B cell (primary cell): ENCODE measurements at regions not wholly inside any gene's neighbourhood (a gene's known extent, or its start where the extent isn't known, plus 50 kb on each side); places are given as distances from the start of the nearest gene placed in this dataset.

Experiments used
- ATAC-seq: fragments of 200-7000 bp; cut with Tn5 transposase; one replicate; pipeline ENCODE4 v1.10.0; 2021; ENCODE audit warnings: low read depth, mild to moderate bottlenecking, moderate number of reproducible peaks, moderate library complexity
- CTCF ChIA-PET: fragments of 350-600 bp; sonication (Branson Sonifier 250); formaldehyde crosslinking; loops from one replicate; lab custom pipeline; 2021; ENCODE audit warnings: antibody characterized with exemption, inconsistent platforms; lab: Charles Lee
- POLR2A ChIA-PET: fragments of 350-600 bp; sonication (Branson Sonifier 250); formaldehyde crosslinking; loops from one replicate; lab custom pipeline; 2021; ENCODE audit warnings: antibody characterized with exemption; lab: Charles Lee
- DNase-seq: peaks from one replicate; pipeline ENCODE4 v3.0.0; 2013
- H2AFZ ChIP-seq: 2 replicates; pipeline ENCODE4 v1.6.1; 2012; ENCODE audit warnings: mild to moderate bottlenecking, low read depth, low read length; ENCODE audit not compliant: insufficient read depth, poor library complexity, severe bottlenecking
- H3K27ac ChIP-seq, 2 donors: 1 replicate in 1 of 2; 2 replicates in 1 of 2; pipeline ENCODE4 v1.5.1; 2012 to 2013; ENCODE audit warnings: low read length in 2 of 2, mild to moderate bottlenecking in 2 of 2, moderate library complexity in 1 of 2
- H3K27me3 ChIP-seq, 4 experiments: fragments of 200-600 bp in 1 of 4; sonication (generic) in 1 of 4; replicated peaks in 1 of 4; 1 replicate in 2 of 4; 2 replicates in 2 of 4; pipeline versions ENCODE4 v1.6.1 to v1.7.0; 2013 to 2016; ENCODE audit warnings: low read length in 3 of 4, mild to moderate bottlenecking in 2 of 4, mixed read lengths in 1 of 4, moderate library complexity in 1 of 4; ENCODE audit not compliant: insufficient read depth in 4 of 4, control insufficient read depth in 3 of 4; ENCODE audit errors: control extremely low read depth in 1 of 4
- H3K36me3 ChIP-seq, 2 experiments: replicated peaks in 1 of 2; 1 replicate in 1 of 2; 2 replicates in 1 of 2; pipeline versions ENCODE4 v1.6.1 to v1.7.1; 2013; ENCODE audit warnings: low read length in 1 of 2; ENCODE audit not compliant: insufficient read depth in 2 of 2, control insufficient read depth in 1 of 2; ENCODE audit errors: control extremely low read depth in 1 of 2, extremely low read depth in 1 of 2
- H3K4me1 ChIP-seq, 2 donors: fragments of 200-600 bp in 1 of 2; sonication (generic) in 1 of 2; 1 replicate in 1 of 2; 2 replicates in 1 of 2; pipeline versions ENCODE4 v1.5.1 to v1.6.1; 2013 to 2017; ENCODE audit warnings: low read length in 2 of 2; ENCODE audit not compliant: control insufficient read depth in 2 of 2, insufficient read depth in 2 of 2
- H3K4me2 ChIP-seq: replicated peaks from 2 replicates; pipeline ENCODE3; 2012; ENCODE audit warnings: mild to moderate bottlenecking, low read depth, low read length; ENCODE audit not compliant: poor library complexity, severe bottlenecking
- H3K4me3 ChIP-seq, 5 experiments: fragments of 200-600 bp in 1 of 5; sonication (generic) in 1 of 5; 1 replicate in 3 of 5; 2 replicates in 2 of 5; pipeline versions ENCODE4 v1.5.1 to v1.7.0; 2011 to 2016; ENCODE audit warnings: low read length in 4 of 5, mild to moderate bottlenecking in 4 of 5, low read depth in 2 of 5, control low read depth in 1 of 5, moderate library complexity in 1 of 5; ENCODE audit not compliant: insufficient read depth in 1 of 5; ENCODE audit errors: control extremely low read depth in 1 of 5, extremely low read depth in 1 of 5
- H3K79me2 ChIP-seq: fragments of 200-600 bp; sonication (generic); one replicate; pipeline ENCODE4 v1.6.0; 2016; ENCODE audit warnings: low read length; ENCODE audit not compliant: control insufficient read depth, insufficient read depth
- H3K9ac ChIP-seq: fragments of 200-600 bp; sonication (generic); 2 replicates; pipeline ENCODE4 v1.6.1; 2017; ENCODE audit warnings: mild to moderate bottlenecking, low read length, moderate library complexity
- H3K9me3 ChIP-seq, 3 donors: one replicate each; pipeline versions ENCODE4 v1.6.1 to v1.7.1; 2013; ENCODE audit warnings: low read length in 2 of 3; ENCODE audit not compliant: control insufficient read depth in 2 of 3, insufficient read depth in 1 of 3; ENCODE audit errors: control extremely low read depth in 1 of 3
- H4K20me1 ChIP-seq: 2 replicates; pipeline ENCODE4 v1.6.0; 2012; ENCODE audit warnings: mild to moderate bottlenecking, low read length; ENCODE audit not compliant: insufficient read depth, control insufficient read depth, poor library complexity, severe bottlenecking
- H3K27ac Mint-ChIP-seq: one replicate; pipeline ENCODE4 v1.8.0; 2021; ENCODE audit warnings: mixed read lengths
- H3K27me3 Mint-ChIP-seq: one replicate; pipeline ENCODE4 v1.8.0; 2021; ENCODE audit warnings: mixed read lengths
- H3K4me1 Mint-ChIP-seq: one replicate; pipeline ENCODE4 v1.8.0; 2021; ENCODE audit warnings: mixed read lengths
- H3K4me3 Mint-ChIP-seq: one replicate; pipeline ENCODE4 v1.8.0; 2021; ENCODE audit warnings: mixed read lengths
- H3K9me3 Mint-ChIP-seq: one replicate; pipeline ENCODE4 v1.8.0; 2022; ENCODE audit warnings: mixed read lengths; ENCODE audit not compliant: insufficient read depth
- CTCF ChIP-seq: fragments of 200-600 bp; IDR thresholded peaks from one replicate; pipeline ENCODE4 v1.8.0; 2022; ENCODE audit warnings: antibody characterized with exemption, mild to moderate bottlenecking
- EZH2 ChIP-seq: IDR thresholded peaks from 2 replicates; pipeline ENCODE4 v1.6.1; 2012; ENCODE audit warnings: borderline replicate concordance, low read depth, mild to moderate bottlenecking, moderate library complexity, low read length; ENCODE audit not compliant: insufficient read depth, poor library complexity, severe bottlenecking
- WGBS: methylation state at CpG from one replicate; pipeline ENCODE4 v1.1.5; 2013; ENCODE audit warnings: missing lambda C conversion rate; ENCODE audit not compliant: insufficient coverage; 5-methylcytosine and 5-hydroxymethylcytosine counted together
- intact Hi-C: fragments of 100-400 bp; cut with micrococcal nuclease; formaldehyde crosslinking; loops from one replicate; pipeline ENCODE4 v1.10.0; 2022

DNA sequence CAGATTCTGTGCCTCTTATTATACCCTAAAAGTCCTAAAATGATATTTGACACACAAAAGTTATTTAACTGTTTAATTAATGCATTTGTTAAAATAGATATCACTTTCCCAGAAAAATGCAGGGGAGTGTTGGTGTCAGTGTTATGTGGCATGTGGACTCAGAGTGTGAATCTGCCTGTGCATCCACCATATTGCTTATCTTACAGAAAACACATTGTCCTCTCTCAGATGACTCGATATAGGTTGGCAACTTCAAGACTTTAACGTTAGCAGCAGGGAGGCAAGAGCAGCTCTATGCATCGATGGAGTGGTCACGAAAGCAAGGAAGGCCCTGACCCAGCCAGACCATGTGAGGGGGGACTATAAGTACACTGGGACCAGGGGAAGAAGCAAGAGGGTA is 165.4 kb upstream of the DCBLD2 start:
- Mint-ChIP-seq H3K27ac (no peak overlapping the region), H3K9me3 (no peaks in the 10 kb centered on the region), H3K4me3 (no peak overlapping the region), H3K27me3 (peaks cover 3% of the 10 kb centered on the region), H3K4me1 (no peaks in the 10 kb centered on the region)
- Histone ChIP-seq H3K4me1 (no peaks in the 10 kb centered on the region), H3K9me3 (peaks cover 0 to 3% (median 0%) of the 10 kb centered on the region in 3 donors), H2AFZ (no peak overlapping the region), H3K4me2 (no peak overlapping the region), H3K9ac (no peak overlapping the region), H3K79me2 (no peaks in the 10 kb centered on the region), H3K27ac (no peak overlapping the region), H3K4me3 (no peak overlapping the region), H3K36me3 (no peaks in the 10 kb centered on the region), H3K27me3 (no peaks in the 10 kb centered on the region), H4K20me1 (no peaks in the 10 kb centered on the region)
- WGBS: 82% methylated on average over 4 of the region's 4 CpGs
- DNase-seq (no peak), ATAC-seq (no peak)
- ChIA-PET POLR2A (no interaction called here), CTCF (no interaction called here)
- TF ChIP-seq CTCF (no peak), EZH2 (no peak)
- intact Hi-C loops: no loop called here

DNA sequence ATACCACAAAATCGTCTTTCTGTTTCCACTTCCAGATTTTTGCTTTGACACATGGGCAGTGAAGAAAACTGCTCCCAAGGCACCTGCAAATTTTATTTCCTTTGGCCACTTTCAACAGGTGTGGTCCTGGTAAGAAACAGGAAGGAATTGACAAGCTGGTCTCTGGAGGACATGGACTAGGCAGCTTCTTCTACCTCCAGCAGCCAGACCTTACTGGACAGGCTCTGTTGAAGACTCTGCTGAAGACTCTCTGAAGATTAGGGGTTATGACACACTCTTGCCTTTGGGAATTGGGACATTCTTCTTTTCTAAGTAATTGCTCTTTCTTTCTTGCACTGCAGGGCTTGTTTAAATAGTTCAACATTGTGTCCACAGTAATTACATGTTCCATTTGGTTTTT is 147.7 kb upstream of the DCBLD2 start:
- no peak for TF ChIP-seq CTCF
- TF ChIP-seq EZH2: no peak
- Mint-ChIP-seq H3K9me3 (no peaks in the 10 kb centered on the region), H3K27me3 (no peaks in the 10 kb centered on the region), H3K27ac (no peak overlapping the region), H3K4me3 (no peak overlapping the region), H3K4me1 (no peaks in the 10 kb centered on the region)
- Histone ChIP-seq H3K79me2 (no peaks in the 10 kb centered on the region), H3K36me3 (no peaks in the 10 kb centered on the region), H3K27ac (no peak overlapping the region), H3K9ac (no peak overlapping the region), H2AFZ (no peak overlapping the region), H4K20me1 (no peaks in the 10 kb centered on the region), H3K4me1 (no peaks in the 10 kb centered on the region), H3K4me2 (no peak overlapping the region), H3K27me3 (no peaks in the 10 kb centered on the region), H3K9me3 (no peaks in the 10 kb centered on the region), H3K4me3 (no peak overlapping the region)
- intact Hi-C loops: no loop called here
- WGBS: no CpG with 5 or more reads among the region's 1 CpG
- ChIA-PET POLR2A (no interaction called here), CTCF (no interaction called here)
- no peak for ATAC-seq
- no peak for DNase-seq
